B cell (primary cell): ENCODE measurements at regions not wholly inside any gene's neighbourhood (a gene's known extent, or its start where the extent isn't known, plus 50 kb on each side); places are given as distances from the start of the nearest gene placed in this dataset.

ENCODE experiments used
- ATAC-seq: fragments of 200-7000 bp; cut with Tn5 transposase; one replicate; pipeline ENCODE4 v1.10.0; 2021; ENCODE audit warnings: low read depth, mild to moderate bottlenecking, moderate number of reproducible peaks, moderate library complexity
- CTCF ChIA-PET: fragments of 350-600 bp; sonication (Branson Sonifier 250); formaldehyde crosslinking; loops from one replicate; lab custom pipeline; 2021; ENCODE audit warnings: antibody characterized with exemption, inconsistent platforms; lab: Charles Lee
- POLR2A ChIA-PET: fragments of 350-600 bp; sonication (Branson Sonifier 250); formaldehyde crosslinking; loops from one replicate; lab custom pipeline; 2021; ENCODE audit warnings: antibody characterized with exemption; lab: Charles Lee
- DNase-seq: peaks from one replicate; pipeline ENCODE4 v3.0.0; 2013
- H2AFZ ChIP-seq: 2 replicates; pipeline ENCODE4 v1.6.1; 2012; ENCODE audit warnings: mild to moderate bottlenecking, low read depth, low read length; ENCODE audit not compliant: insufficient read depth, poor library complexity, severe bottlenecking
- H3K27ac ChIP-seq, 2 donors: 1 replicate in 1 of 2; 2 replicates in 1 of 2; pipeline ENCODE4 v1.5.1; 2012 to 2013; ENCODE audit warnings: low read length in 2 of 2, mild to moderate bottlenecking in 2 of 2, moderate library complexity in 1 of 2
- H3K27me3 ChIP-seq, 4 experiments: fragments of 200-600 bp in 1 of 4; sonication (generic) in 1 of 4; replicated peaks in 1 of 4; 1 replicate in 2 of 4; 2 replicates in 2 of 4; pipeline versions ENCODE4 v1.6.1 to v1.7.0; 2013 to 2016; ENCODE audit warnings: low read length in 3 of 4, mild to moderate bottlenecking in 2 of 4, mixed read lengths in 1 of 4, moderate library complexity in 1 of 4; ENCODE audit not compliant: insufficient read depth in 4 of 4, control insufficient read depth in 3 of 4; ENCODE audit errors: control extremely low read depth in 1 of 4
- H3K36me3 ChIP-seq, 2 experiments: replicated peaks in 1 of 2; 1 replicate in 1 of 2; 2 replicates in 1 of 2; pipeline versions ENCODE4 v1.6.1 to v1.7.1; 2013; ENCODE audit warnings: low read length in 1 of 2; ENCODE audit not compliant: insufficient read depth in 2 of 2, control insufficient read depth in 1 of 2; ENCODE audit errors: control extremely low read depth in 1 of 2, extremely low read depth in 1 of 2
- H3K4me1 ChIP-seq, 2 donors: fragments of 200-600 bp in 1 of 2; sonication (generic) in 1 of 2; 1 replicate in 1 of 2; 2 replicates in 1 of 2; pipeline versions ENCODE4 v1.5.1 to v1.6.1; 2013 to 2017; ENCODE audit warnings: low read length in 2 of 2; ENCODE audit not compliant: control insufficient read depth in 2 of 2, insufficient read depth in 2 of 2
- H3K4me2 ChIP-seq: replicated peaks from 2 replicates; pipeline ENCODE3; 2012; ENCODE audit warnings: mild to moderate bottlenecking, low read depth, low read length; ENCODE audit not compliant: poor library complexity, severe bottlenecking
- H3K4me3 ChIP-seq, 5 experiments: fragments of 200-600 bp in 1 of 5; sonication (generic) in 1 of 5; 1 replicate in 3 of 5; 2 replicates in 2 of 5; pipeline versions ENCODE4 v1.5.1 to v1.7.0; 2011 to 2016; ENCODE audit warnings: low read length in 4 of 5, mild to moderate bottlenecking in 4 of 5, low read depth in 2 of 5, control low read depth in 1 of 5, moderate library complexity in 1 of 5; ENCODE audit not compliant: insufficient read depth in 1 of 5; ENCODE audit errors: control extremely low read depth in 1 of 5, extremely low read depth in 1 of 5
- H3K79me2 ChIP-seq: fragments of 200-600 bp; sonication (generic); one replicate; pipeline ENCODE4 v1.6.0; 2016; ENCODE audit warnings: low read length; ENCODE audit not compliant: control insufficient read depth, insufficient read depth
- H3K9ac ChIP-seq: fragments of 200-600 bp; sonication (generic); 2 replicates; pipeline ENCODE4 v1.6.1; 2017; ENCODE audit warnings: mild to moderate bottlenecking, low read length, moderate library complexity
- H3K9me3 ChIP-seq, 3 donors: one replicate each; pipeline versions ENCODE4 v1.6.1 to v1.7.1; 2013; ENCODE audit warnings: low read length in 2 of 3; ENCODE audit not compliant: control insufficient read depth in 2 of 3, insufficient read depth in 1 of 3; ENCODE audit errors: control extremely low read depth in 1 of 3
- H4K20me1 ChIP-seq: 2 replicates; pipeline ENCODE4 v1.6.0; 2012; ENCODE audit warnings: mild to moderate bottlenecking, low read length; ENCODE audit not compliant: insufficient read depth, control insufficient read depth, poor library complexity, severe bottlenecking
- H3K27ac Mint-ChIP-seq: one replicate; pipeline ENCODE4 v1.8.0; 2021; ENCODE audit warnings: mixed read lengths
- H3K27me3 Mint-ChIP-seq: one replicate; pipeline ENCODE4 v1.8.0; 2021; ENCODE audit warnings: mixed read lengths
- H3K4me1 Mint-ChIP-seq: one replicate; pipeline ENCODE4 v1.8.0; 2021; ENCODE audit warnings: mixed read lengths
- H3K4me3 Mint-ChIP-seq: one replicate; pipeline ENCODE4 v1.8.0; 2021; ENCODE audit warnings: mixed read lengths
- H3K9me3 Mint-ChIP-seq: one replicate; pipeline ENCODE4 v1.8.0; 2022; ENCODE audit warnings: mixed read lengths; ENCODE audit not compliant: insufficient read depth
- EZH2 ChIP-seq: IDR thresholded peaks from 2 replicates; pipeline ENCODE4 v1.6.1; 2012; ENCODE audit warnings: borderline replicate concordance, low read depth, mild to moderate bottlenecking, moderate library complexity, low read length; ENCODE audit not compliant: insufficient read depth, poor library complexity, severe bottlenecking
- WGBS: methylation state at CpG from one replicate; pipeline ENCODE4 v1.1.5; 2013; ENCODE audit warnings: missing lambda C conversion rate; ENCODE audit not compliant: insufficient coverage; 5-methylcytosine and 5-hydroxymethylcytosine counted together
- intact Hi-C: fragments of 100-400 bp; cut with micrococcal nuclease; formaldehyde crosslinking; loops from one replicate; pipeline ENCODE4 v1.10.0; 2022
- TF ChIP-seq, protein P1 (sequence below): fragments of 200-600 bp; IDR thresholded peaks from one replicate; pipeline ENCODE4 v1.8.0; 2022; ENCODE audit warnings: antibody characterized with exemption, mild to moderate bottlenecking

- H3K9me3 Mint-ChIP-seq, result no peaks in the 10 kb centered on the region
- peak; percentile 59 for DNase-seq
- POLR2A ChIA-PET, result no interaction called here
- Histone ChIP-seq H3K79me2 (no peaks in the 10 kb centered on the region), H3K36me3 (no peaks in the 10 kb centered on the region), H3K4me1 (peaks cover 8 to 9% of the 10 kb centered on the region in 2 donors), H2AFZ (no peak overlapping the region), H3K9me3 (no peaks in the 10 kb centered on the region), H4K20me1 (no peaks in the 10 kb centered on the region), H3K4me3 (no peak overlapping the region), H3K9ac (no peak overlapping the region), H3K27ac (no peak overlapping the region), H3K27me3 (peaks cover 0 to 7% (median 4%) of the 10 kb centered on the region in 4 experiments), H3K4me2 (peak overlapping the region; percentile 35)
- ATAC-seq, result peak; percentile 45
- CTCF ChIA-PET, result interaction anchor here (0.8 to 2.2 kb wide), 6 partner anchors 8 to 238 kb away, joined by 3 to 15 read pairs (median 3); partner anchors contain the start of gene BEND4
- H3K27ac Mint-ChIP-seq, result no peak overlapping the region
- 26% methylated on average over 10 of the region's 12 CpGs for WGBS
- intact Hi-C loops, result loop anchor here (1.0 kb wide), 1 partner anchor 238 kb away; no protein-coding TSS in a partner anchor
- peaks cover 14% of the 10 kb centered on the region for H3K4me1 Mint-ChIP-seq
- TF ChIP-seq, protein P1, sequence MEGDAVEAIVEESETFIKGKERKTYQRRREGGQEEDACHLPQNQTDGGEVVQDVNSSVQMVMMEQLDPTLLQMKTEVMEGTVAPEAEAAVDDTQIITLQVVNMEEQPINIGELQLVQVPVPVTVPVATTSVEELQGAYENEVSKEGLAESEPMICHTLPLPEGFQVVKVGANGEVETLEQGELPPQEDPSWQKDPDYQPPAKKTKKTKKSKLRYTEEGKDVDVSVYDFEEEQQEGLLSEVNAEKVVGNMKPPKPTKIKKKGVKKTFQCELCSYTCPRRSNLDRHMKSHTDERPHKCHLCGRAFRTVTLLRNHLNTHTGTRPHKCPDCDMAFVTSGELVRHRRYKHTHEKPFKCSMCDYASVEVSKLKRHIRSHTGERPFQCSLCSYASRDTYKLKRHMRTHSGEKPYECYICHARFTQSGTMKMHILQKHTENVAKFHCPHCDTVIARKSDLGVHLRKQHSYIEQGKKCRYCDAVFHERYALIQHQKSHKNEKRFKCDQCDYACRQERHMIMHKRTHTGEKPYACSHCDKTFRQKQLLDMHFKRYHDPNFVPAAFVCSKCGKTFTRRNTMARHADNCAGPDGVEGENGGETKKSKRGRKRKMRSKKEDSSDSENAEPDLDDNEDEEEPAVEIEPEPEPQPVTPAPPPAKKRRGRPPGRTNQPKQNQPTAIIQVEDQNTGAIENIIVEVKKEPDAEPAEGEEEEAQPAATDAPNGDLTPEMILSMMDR, result peak; percentile 77
- TF ChIP-seq EZH2, result no peak
- peaks cover 18% of the 10 kb centered on the region for H3K27me3 Mint-ChIP-seq
- H3K4me3 Mint-ChIP-seq, result peak overlapping the region; percentile 27
Measured at GRCh38 chr4:42282081-42282901, 115.0 kb upstream of the SHISA3 start.

GRCh38 chr4:42284030-42284429 lies 113.3 kb upstream of the SHISA3 start:
- no peak overlapping the region for H3K27ac Mint-ChIP-seq
- CTCF ChIA-PET, result interaction anchor here (1.4 kb wide), 1 partner anchor 11 kb away, joined by 3 read pairs; no protein-coding TSS in a partner anchor
- POLR2A ChIA-PET, result no interaction called here

More at GRCh38 chr4:42284030-42284429, 113.3 kb upstream of the SHISA3 start:
- Histone ChIP-seq H3K4me2 (no peak overlapping the region), H3K4me1 (peaks cover 8 to 9% of the 10 kb centered on the region in 2 donors), H4K20me1 (no peaks in the 10 kb centered on the region), H3K9me3 (no peaks in the 10 kb centered on the region), H3K4me3 (no peak overlapping the region), H3K36me3 (no peaks in the 10 kb centered on the region), H2AFZ (no peak overlapping the region), H3K9ac (no peak overlapping the region), H3K27me3 (peaks cover 0 to 7% (median 4%) of the 10 kb centered on the region in 4 experiments), H3K27ac (no peak overlapping the region), H3K79me2 (no peaks in the 10 kb centered on the region)
- no peak overlapping the region for H3K4me3 Mint-ChIP-seq
- ATAC-seq (no peak), DNase-seq (no peak)
- intact Hi-C loops, result no loop called here
- no peak for TF ChIP-seq EZH2
- TF ChIP-seq, protein P1, result no peak
- H3K9me3 Mint-ChIP-seq, result no peaks in the 10 kb centered on the region
- peaks cover 14% of the 10 kb centered on the region for H3K4me1 Mint-ChIP-seq
- peaks cover 18% of the 10 kb centered on the region for H3K27me3 Mint-ChIP-seq
- WGBS, result 77% methylated on average over 3 of the region's 5 CpGs
